HG03045 (cell line): ENCODE measurements at regions not wholly inside any gene's neighbourhood (a gene's known extent, or its start where the extent isn't known, plus 50 kb on each side); places are given as distances from the start of the nearest gene placed in this dataset.

Experiments
- ATAC-seq: cut with Tn5 transposase; IDR thresholded peaks from one replicate; pipeline ENCODE4 v1.9.1; 2021; ENCODE audit warnings: mild to moderate bottlenecking, moderate library complexity; ENCODE audit not compliant: unreplicated experiment

GRCh38 chrY:8151561-8151960, 1185.7 kb upstream of the TSPY4 start:
- no peak for ATAC-seq

- ATAC-seq, result no peak
These were observed 1208.7 kb upstream of the TSPY4 start for GRCh38 chrY:8128578-8128977.

- ATAC-seq, result no peak
These were observed 1211.2 kb upstream of the TSPY4 start for GRCh38 chrY:8125907-8126571.

- no peak for ATAC-seq
These were observed 1210.3 kb upstream of the AMELY start for GRCh38 chrY:8121825-8122224.

GRCh38 chrY:8094429-8094828, 1182.9 kb upstream of the AMELY start:
- ATAC-seq, result no peak

GRCh38 chrY:8092926-8093325, 1181.4 kb upstream of the AMELY start:
- no peak for ATAC-seq

GRCh38 chrY:8085925-8086324, 1174.4 kb upstream of the AMELY start:
- ATAC-seq, result no peak

GRCh38 chrY:8084192-8084591, 1172.6 kb upstream of the AMELY start:
- no peak for ATAC-seq

- ATAC-seq, result no peak
These were observed 1169.6 kb upstream of the AMELY start for GRCh38 chrY:8081151-8081550.

- no peak for ATAC-seq
These were observed 1153.7 kb upstream of the AMELY start for GRCh38 chrY:8065220-8065619.

GRCh38 chrY:8064500-8064899, 1152.9 kb upstream of the AMELY start:
- no peak for ATAC-seq

GRCh38 chrY:8063973-8064372, 1152.4 kb upstream of the AMELY start:
- no peak for ATAC-seq

GRCh38 chrY:8058613-8059012, 1147.1 kb upstream of the AMELY start:
- no peak for ATAC-seq

- ATAC-seq, result no peak
These were observed 1139.8 kb upstream of the AMELY start for GRCh38 chrY:8051340-8051739.

GRCh38 chrY:8041238-8041637, 1129.7 kb upstream of the AMELY start:
- no peak for ATAC-seq

- ATAC-seq, result no peak
These were observed 1125.0 kb upstream of the AMELY start for GRCh38 chrY:8036563-8036962.

GRCh38 chrY:8035653-8036052, 1124.1 kb upstream of the AMELY start:
- no peak for ATAC-seq

GRCh38 chrY:8034673-8035072, 1123.1 kb upstream of the AMELY start:
- ATAC-seq, result no peak

GRCh38 chrY:8033200-8033599, 1121.6 kb upstream of the AMELY start:
- ATAC-seq, result no peak

- no peak for ATAC-seq
These were observed 1109.0 kb upstream of the AMELY start for GRCh38 chrY:8020540-8020939.

- ATAC-seq, result no peak
These were observed 1100.0 kb upstream of the AMELY start for GRCh38 chrY:8011515-8011914.

- peak; percentile 57 for ATAC-seq
These were observed 1092.6 kb upstream of the AMELY start for GRCh38 chrY:8004196-8004595.

- no peak for ATAC-seq
These were observed 1085.2 kb upstream of the AMELY start for GRCh38 chrY:7996726-7997125.
